Smooth muscle cell (in vitro differentiated cells): ENCODE measurements at regions not wholly inside any gene's neighbourhood (a gene's known extent, or its start where the extent isn't known, plus 50 kb on each side); places are given as distances from the start of the nearest gene placed in this dataset.

Source experiments
- DNase-seq: peaks from one replicate; lab custom pipeline; 2025; ENCODE audit not compliant: unreplicated experiment; lab: John Stamatoyannopoulos, UW
- H2AFZ ChIP-seq: fragments of 200-600 bp; sonication (generic); 2 replicates; pipeline ENCODE4 v1.6.0; 2016; ENCODE audit warnings: antibody characterized with exemption, low read depth, mild to moderate bottlenecking
- H3F3A ChIP-seq: fragments of 200-600 bp; sonication (generic); 2 replicates; pipeline ENCODE4 v1.6.0; 2017; ENCODE audit warnings: antibody characterized with exemption, low read depth
- H3K27ac ChIP-seq: fragments of 200-600 bp; sonication (generic); 2 replicates; pipeline ENCODE4 v1.5.1; 2016; ENCODE audit warnings: low read depth, mild to moderate bottlenecking
- H3K27me3 ChIP-seq: fragments of 200-600 bp; sonication (generic); 2 replicates; pipeline ENCODE4 v1.6.1; 2016; ENCODE audit warnings: low read depth, mild to moderate bottlenecking
- H3K36me3 ChIP-seq: fragments of 200-600 bp; sonication (generic); 2 replicates; pipeline ENCODE4 v1.5.1; 2016; ENCODE audit warnings: low read depth
- H3K4me1 ChIP-seq: fragments of 200-600 bp; sonication (generic); 2 replicates; pipeline ENCODE4 v1.5.1; 2016; ENCODE audit warnings: low read depth
- H3K4me2 ChIP-seq: fragments of 200-600 bp; sonication (generic); 2 replicates; pipeline ENCODE4 v1.6.0; 2016; ENCODE audit warnings: mild to moderate bottlenecking
- H3K4me3 ChIP-seq: fragments of 200-600 bp; sonication (generic); 2 replicates; pipeline ENCODE4 v1.5.1; 2016; ENCODE audit warnings: mild to moderate bottlenecking
- H3K79me2 ChIP-seq: fragments of 200-600 bp; sonication (generic); 2 replicates; pipeline ENCODE4 v1.6.0; 2016; ENCODE audit warnings: low read depth, mild to moderate bottlenecking
- H3K9ac ChIP-seq: fragments of 200-600 bp; sonication (generic); 2 replicates; pipeline ENCODE4 v1.6.0; 2016; ENCODE audit warnings: low read depth
- H3K9me3 ChIP-seq: fragments of 200-600 bp; sonication (generic); replicated peaks from 2 replicates; pipeline ENCODE4 v1.5.1; 2016; ENCODE audit warnings: low read depth
- H4K20me1 ChIP-seq: fragments of 200-600 bp; sonication (generic); 2 replicates; pipeline ENCODE4 v1.6.0; 2016; ENCODE audit warnings: low read depth
- CTCF ChIP-seq: fragments of 200-600 bp; sonication (generic); IDR thresholded peaks from 2 replicates; pipeline ENCODE4 v1.5.1; 2017; ENCODE audit warnings: borderline replicate concordance, mild to moderate bottlenecking, antibody characterized with exemption; ENCODE audit not compliant: insufficient read depth, poor library complexity, severe bottlenecking
- WGBS: methylation state at CpG from one replicate; pipeline ENCODE4 v1.1.7; 2016; ENCODE audit warnings: low lambda C conversion rate; 5-methylcytosine and 5-hydroxymethylcytosine counted together

- Histone ChIP-seq H3K36me3 (no peaks in the 10 kb centered on the region), H4K20me1 (no peaks in the 10 kb centered on the region), H3K4me2 (no peak overlapping the region), H3K4me3 (no peak overlapping the region), H3K79me2 (no peaks in the 10 kb centered on the region), H3K4me1 (no peaks in the 10 kb centered on the region), H3F3A (no peaks in the 10 kb centered on the region), H3K9me3 (no peaks in the 10 kb centered on the region), H2AFZ (no peak overlapping the region), H3K27me3 (no peaks in the 10 kb centered on the region), H3K9ac (no peak overlapping the region), H3K27ac (no peak overlapping the region)
- no peak for DNase-seq
- WGBS: 86% methylated on average over 28 of the region's 28 CpGs
- TF ChIP-seq CTCF: no peak
Observed at GRCh38 chr4:1493540-1494287, 87.5 kb upstream of the NKX1-1 start.

GRCh38 chr4:1492651-1493539 lies 86.7 kb upstream of the NKX1-1 start:
- Histone ChIP-seq H3K27me3 (no peaks in the 10 kb centered on the region), H3K9me3 (no peaks in the 10 kb centered on the region), H3F3A (no peaks in the 10 kb centered on the region), H3K36me3 (no peaks in the 10 kb centered on the region), H3K4me2 (no peak overlapping the region), H2AFZ (no peak overlapping the region), H3K27ac (no peak overlapping the region), H3K4me1 (no peaks in the 10 kb centered on the region), H3K9ac (no peak overlapping the region), H3K4me3 (no peak overlapping the region), H3K79me2 (no peaks in the 10 kb centered on the region), H4K20me1 (no peaks in the 10 kb centered on the region)
- WGBS: 90% methylated on average over 46 of the region's 46 CpGs
- DNase-seq: no peak
- no peak for TF ChIP-seq CTCF

GRCh38 chr4:1492142-1492457 lies 85.9 kb upstream of the NKX1-1 start:
- DNase-seq: no peak
- Histone ChIP-seq H3K27ac (no peak overlapping the region), H3K4me1 (no peaks in the 10 kb centered on the region), H3K79me2 (no peaks in the 10 kb centered on the region), H3K4me2 (no peak overlapping the region), H3K36me3 (no peaks in the 10 kb centered on the region), H2AFZ (no peak overlapping the region), H3K9ac (no peak overlapping the region), H3K4me3 (no peak overlapping the region), H3F3A (no peaks in the 10 kb centered on the region), H3K27me3 (no peaks in the 10 kb centered on the region), H4K20me1 (no peaks in the 10 kb centered on the region), H3K9me3 (no peaks in the 10 kb centered on the region)
- WGBS: 96% methylated on average over 5 of the region's 5 CpGs
- TF ChIP-seq CTCF: no peak
